T-helper 1 cell (primary cell): ENCODE measurements at regions not wholly inside any gene's neighbourhood (a gene's known extent, or its start where the extent isn't known, plus 50 kb on each side); places are given as distances from the start of the nearest gene placed in this dataset.
"Not testable (repeated sequence)": the region's sequence is repeated elsewhere in the genome, so short reads cannot be mapped to it uniquely, and the experiment has no call there.

Experiments
- DNase-seq, 5 donors: peaks; one replicate each; pipeline ENCODE4 v3.0.0-alpha.2; 2012 to 2020

- no peak for DNase-seq
Measured at GRCh38 chr14:65834812-65835211, 422.3 kb downstream of the FUT8 start.

- DNase-seq = no peak
Measured at GRCh38 chr14:65835501-65835900, 423.0 kb downstream of the FUT8 start.

GRCh38 chr14:65838565-65838964 is 426.0 kb downstream of the FUT8 start:
- no peak for DNase-seq

GRCh38 chr14:65840118-65840751 is 427.7 kb downstream of the FUT8 start:
- no peak for DNase-seq

GRCh38 chr14:65840786-65841185 is 428.3 kb downstream of the FUT8 start:
- no peak for DNase-seq

GRCh38 chr14:65846196-65846868 is 433.8 kb downstream of the FUT8 start:
- DNase-seq = peak in 1 of 5 donors; percentile 72

- DNase-seq = peak; percentile 27 to 94 (median 65)
Measured at GRCh38 chr14:65847075-65847847, 434.7 kb downstream of the FUT8 start.

GRCh38 chr14:65847931-65848330 is 435.4 kb downstream of the FUT8 start:
- not testable (repeated sequence) for DNase-seq

- DNase-seq = no peak
Measured at GRCh38 chr14:65849091-65849490, 436.6 kb downstream of the FUT8 start.

GRCh38 chr14:65849558-65849957 is 437.0 kb downstream of the FUT8 start:
- DNase-seq = no peak

- peak in 4 of 5 donors; percentile 22 to 95 (median 28) for DNase-seq
Measured at GRCh38 chr14:65850429-65851135, 438.1 kb downstream of the FUT8 start.

GRCh38 chr14:65852689-65853088 is 440.2 kb downstream of the FUT8 start:
- no peak for DNase-seq

GRCh38 chr14:65853407-65853955 is 441.0 kb downstream of the FUT8 start:
- no peak for DNase-seq

GRCh38 chr14:65854215-65854614 is 441.7 kb downstream of the FUT8 start:
- DNase-seq = no peak

GRCh38 chr14:65860956-65861611 is 448.6 kb downstream of the FUT8 start:
- DNase-seq = peak in 1 of 5 donors; percentile 71

GRCh38 chr14:65864549-65864948 is 452.0 kb downstream of the FUT8 start:
- DNase-seq = peak in 1 of 5 donors; percentile 32

- no peak for DNase-seq
Measured at GRCh38 chr14:65864984-65865383, 452.5 kb downstream of the FUT8 start.

GRCh38 chr14:65866448-65866847 is 453.9 kb downstream of the FUT8 start:
- no peak for DNase-seq

GRCh38 chr14:65866886-65867285 is 454.4 kb downstream of the FUT8 start:
- no peak for DNase-seq

GRCh38 chr14:65867333-65867732 is 454.8 kb downstream of the FUT8 start:
- DNase-seq = no peak

- no peak for DNase-seq
Measured at GRCh38 chr14:65872536-65872935, 460.0 kb downstream of the FUT8 start.

- no peak for DNase-seq
Measured at GRCh38 chr14:65877166-65877565, 464.6 kb downstream of the FUT8 start.
